HepG2 (cell line): ENCODE measurements at regions not wholly inside any gene's neighbourhood (a gene's known extent, or its start where the extent isn't known, plus 50 kb on each side); places are given as distances from the start of the nearest gene placed in this dataset.

Experiments
- ATAC-seq: fragments of 200-7000 bp; cut with Tn5 transposase; 3 replicates; pipeline ENCODE4 v1.9.1; 2020; ENCODE audit warnings: mild to moderate bottlenecking, moderate library complexity
- BruUV-seq: library from RNA; stranded (reverse); fragments of 400-500 nt; replicated peaks from 2 replicates; lab custom pipeline; 2021; lab: Mats Ljungman, UMichigan
- CTCF ChIA-PET: fragments of 300-600 bp; formaldehyde crosslinking; extraction: SDS; loops from one replicate; lab custom pipeline; 2021; ENCODE audit warnings: low total read pairs, inconsistent platforms, low intra/inter-chr PET ratio; lab: Yijun Ruan, JAX
- POLR2A ChIA-PET: fragments of 350-600 bp; sonication (Branson Sonifier 250); formaldehyde crosslinking; loops from one replicate; lab custom pipeline; 2020; ENCODE audit warnings: antibody characterized with exemption, inconsistent platforms; lab: Yijun Ruan, JAX
- DNase-seq: peaks from one replicate; pipeline ENCODE4 v3.0.0-alpha.2; 2015; ENCODE audit warnings: low spot score
- FAIRE-seq: peaks from 3 replicates; lab custom pipeline; 2011; peaks lifted over from hg19 to GRCh38; lab: Jason Lieb, UNC
- H2AFZ ChIP-seq: one replicate; pipeline ENCODE4 v1.6.1; 2011; ENCODE audit warnings: low read length, inconsistent platforms
- H3K27ac ChIP-seq: fragments of 300-600 bp; 3 replicates; pipeline ENCODE4 v1.8.0; 2011; ENCODE audit warnings: mixed run types, mild to moderate bottlenecking, mixed read lengths, low read length, inconsistent platforms; ENCODE audit not compliant: insufficient read depth; ENCODE audit errors: extremely low read length
- H3K27me3 ChIP-seq, 2 experiments: fragments of 200-600 bp in 1 of 2; 2 replicates in 1 of 2; 3 replicates in 1 of 2; pipeline versions ENCODE4 v1.6.0 to v1.8.0; 2011; ENCODE audit warnings: low read length in 2 of 2, mild to moderate bottlenecking in 2 of 2, moderate library complexity in 2 of 2, inconsistent platforms in 1 of 2; ENCODE audit not compliant: insufficient read depth in 2 of 2, control insufficient read depth in 1 of 2
- H3K36me3 ChIP-seq, 2 experiments: fragments of 200-600 bp in 1 of 2; replicated peaks in 1 of 2; 2 replicates in 1 of 2; 3 replicates in 1 of 2; pipeline versions ENCODE4 v1.5.1 to v1.8.0; 2011; ENCODE audit warnings: low read length in 2 of 2, inconsistent platforms in 1 of 2; ENCODE audit not compliant: insufficient read depth in 2 of 2, control insufficient read depth in 1 of 2
- H3K4me1 ChIP-seq: 2 replicates; pipeline ENCODE4 v1.5.1; 2012; ENCODE audit warnings: low read length, inconsistent platforms; ENCODE audit not compliant: insufficient read depth
- H3K4me2 ChIP-seq: 2 replicates; pipeline ENCODE4 v1.6.0; 2011; ENCODE audit warnings: low read depth, low read length, inconsistent platforms
- H3K4me3 ChIP-seq, 3 experiments: fragments of 200-600 bp in 1 of 3; sonication (generic), shearing (Covaris generic) in 1 of 3; replicated peaks in 1 of 3; 2 replicates each; pipeline ENCODE4 v1.5.1; 2011 to 2016; ENCODE audit warnings: low read length in 3 of 3, inconsistent platforms in 2 of 3, low read depth in 2 of 3, mild to moderate bottlenecking in 2 of 3, control low read depth in 1 of 3, mixed read lengths in 1 of 3; ENCODE audit not compliant: insufficient read depth in 1 of 3
- H3K79me2 ChIP-seq: one replicate; pipeline ENCODE4 v1.6.1; 2011; ENCODE audit warnings: low read length, inconsistent platforms; ENCODE audit not compliant: insufficient read depth
- H3K9ac ChIP-seq: 2 replicates; pipeline ENCODE4 v1.6.0; 2011; ENCODE audit warnings: mild to moderate bottlenecking, low read depth, low read length, inconsistent platforms; ENCODE audit not compliant: insufficient read depth
- H3K9me3 ChIP-seq: 2 replicates; pipeline ENCODE4 v1.5.1; 2012; ENCODE audit warnings: mild to moderate bottlenecking, low read length
- H4K20me1 ChIP-seq: 2 replicates; pipeline ENCODE4 v1.6.0; 2011; ENCODE audit warnings: inconsistent platforms, mild to moderate bottlenecking, low read length, moderate library complexity; ENCODE audit not compliant: insufficient read depth
- EP300 ChIP-seq, 3 experiments: sonication (generic) in 1 of 3; formaldehyde crosslinking in 1 of 3; IDR thresholded peaks; 2 replicates each; pipeline versions ENCODE4 v1.5.1 to v1.6.1; 2011 to 2020; ENCODE audit warnings: low read depth in 2 of 3, low read length in 2 of 3, borderline replicate concordance in 1 of 3, improper control_type of control experiment in 1 of 3, mild to moderate bottlenecking in 1 of 3, missing genetic modification reagents in 1 of 3, moderate library complexity in 1 of 3
- IKZF4 ChIP-seq: sonication (generic); formaldehyde crosslinking; IDR thresholded peaks from 2 replicates; pipeline ENCODE4 v1.5.1; 2020; ENCODE audit warnings: borderline replicate concordance, mild to moderate bottlenecking, low read depth, missing genetic modification reagents; ENCODE audit errors: not compliant biosample characterization
- KAT8 ChIP-seq: IDR thresholded peaks from 2 replicates; pipeline ENCODE4 v1.6.1; 2016; ENCODE audit warnings: missing genetic modification reagents, missing compliant biosample characterization
- LBX2 ChIP-seq: sonication (generic); formaldehyde crosslinking; IDR thresholded peaks from 2 replicates; pipeline ENCODE4 v1.5.0; 2020; ENCODE audit warnings: missing genetic modification reagents, mild to moderate bottlenecking, borderline replicate concordance
- MAF1 ChIP-seq: sonication (generic); formaldehyde crosslinking; IDR thresholded peaks from 2 replicates; pipeline ENCODE4 v1.5.0; 2020; ENCODE audit warnings: missing genetic modification reagents, borderline replicate concordance
- NCOA1 ChIP-seq: sonication (generic); formaldehyde crosslinking; IDR thresholded peaks from 2 replicates; pipeline ENCODE4 v1.9.0; 2021; ENCODE audit warnings: missing genetic modification reagents
- NFKBIZ ChIP-seq: IDR thresholded peaks from 2 replicates; pipeline ENCODE4 v1.6.1; 2018; ENCODE audit warnings: missing genetic modification reagents, missing compliant biosample characterization
- NR2C2 ChIP-seq: sonication (generic); formaldehyde crosslinking; IDR thresholded peaks from 2 replicates; pipeline ENCODE4 v1.4.0; 2020; ENCODE audit warnings: missing genetic modification reagents, mild to moderate bottlenecking, moderate library complexity, borderline replicate concordance
- SOX13 ChIP-seq, 3 experiments: fragments of 450-650 bp in 1 of 3; sonication (generic) in 1 of 3; formaldehyde crosslinking in 1 of 3; IDR thresholded peaks in 2 of 3; conservative IDR thresholded peaks in 1 of 3; 2 replicates each; pipeline versions ENCODE4 v1.5.0 to v1.6.1; 2016 to 2020; ENCODE audit warnings: antibody characterized with exemption in 1 of 3, mild to moderate bottlenecking in 1 of 3, missing compliant biosample characterization in 1 of 3, missing genetic modification reagents in 1 of 3, moderate library complexity in 1 of 3
- ZMAT3 ChIP-seq: sonication (generic); formaldehyde crosslinking; conservative IDR thresholded peaks from 2 replicates; pipeline ENCODE4 v1.7.0; 2021; ENCODE audit warnings: missing genetic modification reagents
- ZNF256 ChIP-seq: sonication (generic); formaldehyde crosslinking; conservative IDR thresholded peaks from 2 replicates; pipeline ENCODE4 v1.4.0; 2020; ENCODE audit warnings: missing genetic modification reagents
- ZNF614 ChIP-seq: IDR thresholded peaks from 2 replicates; pipeline ENCODE4 v1.6.1; 2018; ENCODE audit warnings: missing biosample characterization, missing genetic modification reagents, inconsistent platforms, borderline replicate concordance
- WGBS: methylation state at CpG from one replicate; pipeline ENCODE4 v1.1.6; 2017; ENCODE audit warnings: low lambda C conversion rate; 5-methylcytosine and 5-hydroxymethylcytosine counted together
- in situ Hi-C: cut with HindIII; loops from 2 replicates; pipeline ENCODE4 v1.10.0; 2017; ENCODE audit warnings: low pct_unique_long_range_greater_than_20kb; ENCODE audit not compliant: extremely low pct_ligation_motif_present
- intact Hi-C: fragments of 100-400 bp; cut with micrococcal nuclease; formaldehyde crosslinking; loops from one replicate; pipeline ENCODE4 v1.10.0; 2022; ENCODE audit not compliant: unreplicated experiment
- TF ChIP-seq, protein P1 (sequence below): sonication (generic); formaldehyde crosslinking; IDR thresholded peaks from one replicate; pipeline ENCODE4 v1.5.1; 2020; ENCODE audit warnings: mild to moderate bottlenecking, missing genetic modification reagents; ENCODE audit errors: not compliant biosample characterization
- TF ChIP-seq, protein P2 (sequence below): sonication (generic); formaldehyde crosslinking; IDR thresholded peaks from 2 replicates; pipeline ENCODE4 v1.8.0; 2022; ENCODE audit warnings: mild to moderate bottlenecking, missing genetic modification reagents, moderate library complexity

DNA sequence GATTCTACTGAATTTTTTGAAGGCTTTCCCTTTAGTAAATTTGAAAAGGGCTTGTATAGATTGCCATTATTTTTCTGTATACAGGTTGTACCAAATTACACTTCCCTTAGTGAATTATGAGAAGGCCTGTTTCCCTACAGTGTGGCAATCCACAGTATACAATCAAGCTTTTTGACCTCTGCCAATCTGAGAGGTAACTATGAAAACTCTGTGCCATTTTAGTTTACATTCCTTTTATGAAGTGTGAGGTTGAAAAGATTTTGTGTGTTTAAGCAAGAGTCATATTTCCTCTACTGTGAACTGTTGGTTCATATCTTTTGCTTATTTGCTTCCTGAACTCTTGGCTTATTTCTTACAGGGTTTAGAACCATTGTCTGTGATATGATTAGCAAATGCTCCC is 432.5 kb downstream of the KCNA4 start:
- FAIRE-seq, result no peak
- no peak overlapping the region for H3K4me3 ChIP-seq

GRCh38 chr11:29578806-29579205 is 438.0 kb downstream of the KCNA4 start:
- H3K4me2 ChIP-seq, result no peak overlapping the region
- no peak for ATAC-seq
- no peaks in the 10 kb centered on the region for H3K36me3 ChIP-seq
- H3K4me1 ChIP-seq, result no peaks in the 10 kb centered on the region
- no peak overlapping the region for H3K27ac ChIP-seq
- H4K20me1 ChIP-seq, result no peaks in the 10 kb centered on the region
- intact Hi-C loops, result no loop called here
- H3K27me3 ChIP-seq, result no peaks in the 10 kb centered on the region
- 0% methylated on average over 2 of the region's 2 CpGs for WGBS
- no peak overlapping the region for H2AFZ ChIP-seq
- no peaks in the 10 kb centered on the region for H3K79me2 ChIP-seq
- H3K4me3 ChIP-seq, result no peak overlapping the region
- BruUV-seq, result no TSS peak
- peaks cover 67% of the 10 kb centered on the region for H3K9me3 ChIP-seq
- POLR2A ChIA-PET, result no interaction called here
- CTCF ChIA-PET, result no interaction called here
- no peak overlapping the region for H3K9ac ChIP-seq
- in situ Hi-C loops, result no loop called here
- no peak for FAIRE-seq
- no peak for DNase-seq
- TF ChIP-seq, protein P1, sequence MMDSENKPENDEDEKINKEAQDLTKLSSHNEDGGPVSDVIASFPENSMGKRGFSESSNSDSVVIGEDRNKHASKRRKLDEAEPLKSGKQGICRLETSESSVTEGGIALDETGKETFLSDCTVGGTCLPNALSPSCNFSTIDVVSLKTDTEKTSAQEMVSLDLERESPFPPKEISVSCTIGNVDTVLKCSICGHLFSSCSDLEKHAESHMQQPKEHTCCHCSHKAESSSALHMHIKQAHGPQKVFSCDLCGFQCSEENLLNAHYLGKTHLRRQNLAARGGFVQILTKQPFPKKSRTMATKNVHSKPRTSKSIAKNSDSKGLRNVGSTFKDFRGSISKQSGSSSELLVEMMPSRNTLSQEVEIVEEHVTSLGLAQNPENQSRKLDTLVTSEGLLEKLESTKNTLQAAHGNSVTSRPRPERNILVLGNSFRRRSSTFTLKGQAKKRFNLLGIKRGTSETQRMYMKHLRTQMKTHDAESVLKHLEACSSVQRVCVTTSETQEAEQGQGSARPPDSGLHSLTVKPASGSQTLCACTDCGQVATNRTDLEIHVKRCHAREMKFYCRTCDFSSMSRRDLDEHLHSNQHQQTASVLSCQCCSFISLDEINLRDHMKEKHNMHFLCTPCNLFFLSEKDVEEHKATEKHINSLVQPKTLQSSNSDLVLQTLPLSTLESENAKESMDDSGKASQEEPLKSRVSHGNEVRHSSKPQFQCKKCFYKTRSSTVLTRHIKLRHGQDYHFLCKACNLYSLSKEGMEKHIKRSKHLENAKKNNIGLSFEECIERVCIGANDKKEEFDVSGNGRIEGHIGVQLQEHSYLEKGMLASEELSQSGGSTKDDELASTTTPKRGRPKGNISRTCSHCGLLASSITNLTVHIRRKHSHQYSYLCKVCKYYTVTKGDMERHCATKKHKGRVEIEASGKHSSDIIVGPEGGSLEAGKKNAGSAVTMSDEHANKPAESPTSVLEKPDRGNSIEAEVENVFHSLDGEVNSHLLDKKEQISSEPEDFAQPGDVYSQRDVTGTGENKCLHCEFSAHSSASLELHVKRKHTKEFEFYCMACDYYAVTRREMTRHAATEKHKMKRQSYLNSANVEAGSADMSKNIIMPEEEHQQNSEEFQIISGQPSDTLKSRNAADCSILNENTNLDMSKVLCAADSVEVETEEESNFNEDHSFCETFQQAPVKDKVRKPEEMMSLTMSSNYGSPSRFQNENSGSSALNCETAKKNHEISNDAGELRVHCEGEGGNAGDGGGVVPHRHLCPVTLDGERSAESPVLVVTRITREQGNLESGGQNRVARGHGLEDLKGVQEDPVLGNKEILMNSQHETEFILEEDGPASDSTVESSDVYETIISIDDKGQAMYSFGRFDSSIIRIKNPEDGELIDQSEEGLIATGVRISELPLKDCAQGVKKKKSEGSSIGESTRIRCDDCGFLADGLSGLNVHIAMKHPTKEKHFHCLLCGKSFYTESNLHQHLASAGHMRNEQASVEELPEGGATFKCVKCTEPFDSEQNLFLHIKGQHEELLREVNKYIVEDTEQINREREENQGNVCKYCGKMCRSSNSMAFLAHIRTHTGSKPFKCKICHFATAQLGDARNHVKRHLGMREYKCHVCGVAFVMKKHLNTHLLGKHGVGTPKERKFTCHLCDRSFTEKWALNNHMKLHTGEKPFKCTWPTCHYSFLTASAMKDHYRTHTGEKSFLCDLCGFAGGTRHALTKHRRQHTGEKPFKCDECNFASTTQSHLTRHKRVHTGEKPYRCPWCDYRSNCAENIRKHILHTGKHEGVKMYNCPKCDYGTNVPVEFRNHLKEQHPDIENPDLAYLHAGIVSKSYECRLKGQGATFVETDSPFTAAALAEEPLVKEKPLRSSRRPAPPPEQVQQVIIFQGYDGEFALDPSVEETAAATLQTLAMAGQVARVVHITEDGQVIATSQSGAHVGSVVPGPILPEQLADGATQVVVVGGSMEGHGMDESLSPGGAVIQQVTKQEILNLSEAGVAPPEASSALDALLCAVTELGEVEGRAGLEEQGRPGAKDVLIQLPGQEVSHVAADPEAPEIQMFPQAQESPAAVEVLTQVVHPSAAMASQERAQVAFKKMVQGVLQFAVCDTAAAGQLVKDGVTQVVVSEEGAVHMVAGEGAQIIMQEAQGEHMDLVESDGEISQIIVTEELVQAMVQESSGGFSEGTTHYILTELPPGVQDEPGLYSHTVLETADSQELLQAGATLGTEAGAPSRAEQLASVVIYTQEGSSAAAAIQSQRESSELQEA (CRISPR knock-in tag), result no peak
- TF ChIP-seq ZMAT3 (CRISPR knock-in tag) (no peak), NFKBIZ (CRISPR knock-in tag) (no peak), MAF1 (CRISPR knock-in tag) (no peak), ZNF256 (CRISPR knock-in tag) (no peak)

More for the DNA sequence above, 432.5 kb downstream of the KCNA4 start:
- Histone ChIP-seq H3K36me3 (no peaks in the 10 kb centered on the region), H3K4me1 (no peaks in the 10 kb centered on the region), H3K4me2 (no peak overlapping the region), H3K79me2 (no peaks in the 10 kb centered on the region), H4K20me1 (no peaks in the 10 kb centered on the region), H2AFZ (no peak overlapping the region), H3K27ac (no peak overlapping the region), H3K9ac (no peak overlapping the region), H3K27me3 (no peaks in the 10 kb centered on the region), H3K9me3 (peaks cover 57% of the 10 kb centered on the region)
- in situ Hi-C loops (no loop called here), intact Hi-C loops (no loop called here)
- no peak for DNase-seq
- no peak for ATAC-seq
- BruUV-seq, result no TSS peak
- TF ChIP-seq ZNF614 (CRISPR knock-in tag), result no peak
- TF ChIP-seq KAT8, result no peak
- no peak for TF ChIP-seq LBX2 (CRISPR knock-in tag)
- no peak for TF ChIP-seq SOX13 (IDR thresholded peaks at IDR 0.05)
- no peak for TF ChIP-seq SOX13 (CRISPR knock-in tag; conservative IDR thresholded peaks at IDR 0.05 in 1 of 2, IDR thresholded peaks at IDR 0.05 in 1 of 2)
- TF ChIP-seq NR2C2 (CRISPR knock-in tag), result no peak
- TF ChIP-seq EP300 (IDR thresholded peaks at IDR 0.05; ENCODE audit: low read depth in 2 of 2, low read length in 2 of 2), result no peak
- no peak for TF ChIP-seq EP300 (CRISPR knock-in tag; IDR thresholded peaks at IDR 0.05; ENCODE audit: borderline replicate concordance)
- TF ChIP-seq, protein P2, sequence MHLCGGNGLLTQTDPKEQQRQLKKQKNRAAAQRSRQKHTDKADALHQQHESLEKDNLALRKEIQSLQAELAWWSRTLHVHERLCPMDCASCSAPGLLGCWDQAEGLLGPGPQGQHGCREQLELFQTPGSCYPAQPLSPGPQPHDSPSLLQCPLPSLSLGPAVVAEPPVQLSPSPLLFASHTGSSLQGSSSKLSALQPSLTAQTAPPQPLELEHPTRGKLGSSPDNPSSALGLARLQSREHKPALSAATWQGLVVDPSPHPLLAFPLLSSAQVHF (CRISPR knock-in tag), result no peak
- TF ChIP-seq IKZF4, result no peak
- no peak for TF ChIP-seq NCOA1
- POLR2A ChIA-PET, result no interaction called here
- CTCF ChIA-PET, result no interaction called here
